ENCODE measurements at regions not wholly inside any gene's neighbourhood (a gene's known extent, or its start where the extent isn't known, plus 50 kb on each side); places are given as distances from the start of the nearest gene placed in this dataset.

- TF ChIP-seq CHD7 (IDR thresholded peaks at IDR 0.05; ENCODE audit: low read depth, low read length) (no peak), CREBBP (IDR thresholded peaks at IDR 0.05; ENCODE audit: low read depth, low read length) (no peak), LCOR (CRISPR knock-in tag; IDR thresholded peaks at IDR 0.05) (no peak), SRF (CRISPR knock-in tag; IDR thresholded peaks at IDR 0.05) (no peak), ZNF507 (tag; conservative IDR thresholded peaks at IDR 0.05) (no peak), UBTF (IDR thresholded peaks at IDR 0.05; ENCODE audit: borderline replicate concordance in 1 of 2, low read depth in 2 of 2, low read length in 2 of 2) (no peak), CSDE1 (IDR thresholded peaks at IDR 0.05) (no peak), NR2C1 (IDR thresholded peaks at IDR 0.05) (no peak), NR2C1 (tag; IDR thresholded peaks at IDR 0.05) (no peak), FIP1L1 (IDR thresholded peaks at IDR 0.05; ENCODE audit: low read depth, low read length, poor library complexity, severe bottlenecking) (no peak)
These were observed 73.7 kb upstream of the H2AZ1 start (continued) for GRCh38 chr4:100023800-100024199.

Measured in K562 (cell line).